C4-2B (cell line): ENCODE measurements at regions not wholly inside any gene's neighbourhood (a gene's known extent, or its start where the extent isn't known, plus 50 kb on each side); places are given as distances from the start of the nearest gene placed in this dataset.

ENCODE experiments used
- ZFX ChIP-seq: fragments of 450-650 bp; IDR thresholded peaks from 2 replicates; pipeline ENCODE4 v1.6.1; 2017
- TF ChIP-seq, protein P1 (sequence below): fragments of 450-650 bp; conservative IDR thresholded peaks from 2 replicates; pipeline ENCODE4 v1.5.1; 2017; ENCODE audit warnings: mild to moderate bottlenecking

- TF ChIP-seq, protein P1, sequence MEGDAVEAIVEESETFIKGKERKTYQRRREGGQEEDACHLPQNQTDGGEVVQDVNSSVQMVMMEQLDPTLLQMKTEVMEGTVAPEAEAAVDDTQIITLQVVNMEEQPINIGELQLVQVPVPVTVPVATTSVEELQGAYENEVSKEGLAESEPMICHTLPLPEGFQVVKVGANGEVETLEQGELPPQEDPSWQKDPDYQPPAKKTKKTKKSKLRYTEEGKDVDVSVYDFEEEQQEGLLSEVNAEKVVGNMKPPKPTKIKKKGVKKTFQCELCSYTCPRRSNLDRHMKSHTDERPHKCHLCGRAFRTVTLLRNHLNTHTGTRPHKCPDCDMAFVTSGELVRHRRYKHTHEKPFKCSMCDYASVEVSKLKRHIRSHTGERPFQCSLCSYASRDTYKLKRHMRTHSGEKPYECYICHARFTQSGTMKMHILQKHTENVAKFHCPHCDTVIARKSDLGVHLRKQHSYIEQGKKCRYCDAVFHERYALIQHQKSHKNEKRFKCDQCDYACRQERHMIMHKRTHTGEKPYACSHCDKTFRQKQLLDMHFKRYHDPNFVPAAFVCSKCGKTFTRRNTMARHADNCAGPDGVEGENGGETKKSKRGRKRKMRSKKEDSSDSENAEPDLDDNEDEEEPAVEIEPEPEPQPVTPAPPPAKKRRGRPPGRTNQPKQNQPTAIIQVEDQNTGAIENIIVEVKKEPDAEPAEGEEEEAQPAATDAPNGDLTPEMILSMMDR, result no peak
- TF ChIP-seq ZFX, result no peak
These were observed 156.2 kb downstream of the SOX4 start for GRCh38 chr6:21749754-21750153.
